ENCODE measurements at regions not wholly inside any gene's neighbourhood (a gene's known extent, or its start where the extent isn't known, plus 50 kb on each side); places are given as distances from the start of the nearest gene placed in this dataset.

- TF ChIP-seq TAF1 (IDR thresholded peaks at IDR 0.05; ENCODE audit: borderline replicate concordance, low read depth, low read length) (no peak), POLR2A (IDR thresholded peaks at IDR 0.05; ENCODE audit: low read depth, low read length) (no peak), POLR2AphosphoS5 (IDR thresholded peaks at IDR 0.05; ENCODE audit: low read depth, low read length) (no peak)
These were observed 230.4 kb upstream of the CHST9 start for GRCh38 chr18:27415495-27415894.

All from GM12892 (cell line).